Esophagus muscularis mucosa (tissue), 3 donors: ENCODE measurements at regions not wholly inside any gene's neighbourhood (a gene's known extent, or its start where the extent isn't known, plus 50 kb on each side); places are given as distances from the start of the nearest gene placed in this dataset.

ENCODE experiments used
- POLR2A ChIP-seq: fragments of 450-650 bp; IDR thresholded peaks from one replicate; pipeline ENCODE4 v1.6.1; 2017; ENCODE audit warnings: antibody characterized with exemption, moderate library complexity, mild to moderate bottlenecking, low read depth
- TF ChIP-seq, protein P1 (sequence below), 3 experiments: fragments of 200-600 bp in 2 of 3; fragments of 450-650 bp in 1 of 3; sonication (generic) in 2 of 3; IDR thresholded peaks; one replicate each; pipeline ENCODE4 v1.5.1; 2017 to 2019; ENCODE audit warnings: antibody characterized with exemption in 3 of 3, mild to moderate bottlenecking in 2 of 3, moderate library complexity in 1 of 3

GRCh38 chr3:81998907-81999306 lies 237.5 kb upstream of the GBE1 start:
- TF ChIP-seq, protein P1, sequence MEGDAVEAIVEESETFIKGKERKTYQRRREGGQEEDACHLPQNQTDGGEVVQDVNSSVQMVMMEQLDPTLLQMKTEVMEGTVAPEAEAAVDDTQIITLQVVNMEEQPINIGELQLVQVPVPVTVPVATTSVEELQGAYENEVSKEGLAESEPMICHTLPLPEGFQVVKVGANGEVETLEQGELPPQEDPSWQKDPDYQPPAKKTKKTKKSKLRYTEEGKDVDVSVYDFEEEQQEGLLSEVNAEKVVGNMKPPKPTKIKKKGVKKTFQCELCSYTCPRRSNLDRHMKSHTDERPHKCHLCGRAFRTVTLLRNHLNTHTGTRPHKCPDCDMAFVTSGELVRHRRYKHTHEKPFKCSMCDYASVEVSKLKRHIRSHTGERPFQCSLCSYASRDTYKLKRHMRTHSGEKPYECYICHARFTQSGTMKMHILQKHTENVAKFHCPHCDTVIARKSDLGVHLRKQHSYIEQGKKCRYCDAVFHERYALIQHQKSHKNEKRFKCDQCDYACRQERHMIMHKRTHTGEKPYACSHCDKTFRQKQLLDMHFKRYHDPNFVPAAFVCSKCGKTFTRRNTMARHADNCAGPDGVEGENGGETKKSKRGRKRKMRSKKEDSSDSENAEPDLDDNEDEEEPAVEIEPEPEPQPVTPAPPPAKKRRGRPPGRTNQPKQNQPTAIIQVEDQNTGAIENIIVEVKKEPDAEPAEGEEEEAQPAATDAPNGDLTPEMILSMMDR (IDR thresholded peaks at IDR 0.05): no peak
- TF ChIP-seq POLR2A: no peak
